Left hindlimb (tissue), 1 donor: ENCODE measurements at regions not wholly inside any gene's neighbourhood (a gene's known extent, or its start where the extent isn't known, plus 50 kb on each side); places are given as distances from the start of the nearest gene placed in this dataset.

Source experiments
- DNase-seq: peaks from one replicate; pipeline ENCODE4 v3.0.0-alpha.2; 2018

DNA sequence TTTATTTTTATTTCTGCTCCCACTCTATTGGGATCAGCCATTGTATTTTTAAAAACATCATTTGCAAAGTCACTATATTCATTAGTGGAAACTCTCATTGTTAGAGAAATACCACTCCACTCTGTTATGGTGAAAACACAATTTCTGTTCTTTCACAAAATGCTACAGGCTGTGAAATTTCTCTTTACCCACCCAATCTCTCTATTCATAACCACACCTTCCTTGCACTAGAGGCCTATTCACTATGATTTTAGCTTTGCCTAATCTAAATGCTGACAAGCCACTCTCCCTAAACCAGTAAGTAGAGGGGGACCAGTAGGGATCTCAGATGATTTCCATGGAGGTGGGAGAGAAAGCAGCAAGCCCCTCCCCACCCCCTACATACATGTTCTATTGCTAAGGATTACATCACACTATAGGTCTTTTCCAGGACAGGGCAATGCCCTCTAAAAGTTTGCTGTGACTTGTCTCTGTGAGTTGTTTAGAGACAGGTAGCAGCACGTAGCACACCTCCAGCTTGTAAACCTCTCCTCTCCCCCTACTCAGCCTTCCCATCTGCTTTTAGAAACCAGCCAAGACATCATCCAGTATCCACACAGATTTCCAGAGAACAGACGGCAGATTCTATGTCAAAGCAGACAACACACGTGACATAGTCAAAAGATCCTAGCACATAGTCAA lies 58.3 kb upstream of the PPP1R3C start:
- DNase-seq: no peak

DNA sequence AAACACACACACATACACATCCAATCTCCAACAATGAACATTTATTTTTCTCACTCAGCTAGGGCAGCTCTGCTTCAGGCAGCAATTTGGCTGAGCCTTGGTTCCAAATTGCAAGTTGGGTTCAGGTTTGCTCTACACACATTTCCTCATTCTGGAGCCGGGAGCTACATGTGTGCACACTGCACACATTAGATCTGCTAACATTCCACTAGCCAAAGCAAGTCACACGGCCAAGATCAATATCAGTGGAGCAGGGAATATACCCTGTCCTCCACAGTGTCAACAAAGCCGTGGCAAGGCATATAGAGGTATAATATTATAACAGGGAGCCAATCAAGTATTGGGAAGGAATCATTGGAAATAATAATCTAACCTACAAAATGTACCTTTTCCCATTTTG lies 57.5 kb upstream of the PPP1R3C start:
- DNase-seq: no peak

DNA sequence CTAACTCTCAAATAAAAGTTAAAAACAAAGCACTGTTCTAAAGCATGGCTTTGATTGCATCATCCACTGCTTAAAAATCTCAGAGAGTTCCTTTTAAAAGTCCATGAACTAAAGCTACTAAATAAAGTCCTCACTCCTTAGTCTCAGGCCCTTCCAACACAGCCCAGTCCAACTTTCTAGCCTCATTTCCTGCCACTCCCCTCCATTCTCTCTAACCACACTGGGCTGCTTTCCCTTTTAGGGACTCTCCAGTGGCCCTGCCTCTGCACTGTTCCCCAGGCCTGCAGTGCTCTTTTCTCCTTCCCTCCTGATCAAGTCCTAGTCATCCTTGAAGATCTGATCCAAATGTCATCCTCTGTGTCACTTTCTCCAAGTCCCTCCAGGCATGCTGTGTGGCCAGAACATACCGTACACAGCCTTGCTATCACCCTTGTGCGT lies 56.9 kb upstream of the PPP1R3C start:
- DNase-seq: no peak

DNA sequence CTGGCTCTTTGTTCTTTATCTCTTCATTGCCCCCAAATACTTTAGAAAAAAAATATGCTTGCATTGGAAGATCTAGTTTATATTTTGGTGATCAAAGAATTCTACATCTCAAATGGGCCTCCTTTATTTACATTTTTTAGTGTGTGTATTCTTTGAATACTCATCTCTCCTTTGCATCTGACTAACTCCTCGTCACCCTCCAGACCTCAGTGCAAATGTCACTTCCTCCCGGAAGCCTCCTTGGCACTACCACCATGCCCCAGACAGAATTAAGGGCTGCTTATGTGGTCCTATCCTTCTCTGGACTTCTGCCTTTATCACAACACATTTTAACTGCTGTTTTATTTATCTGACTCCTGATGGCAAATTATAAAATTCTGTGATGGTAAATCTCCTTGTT lies 52.0 kb upstream of the PPP1R3C start:
- DNase-seq: no peak

DNA sequence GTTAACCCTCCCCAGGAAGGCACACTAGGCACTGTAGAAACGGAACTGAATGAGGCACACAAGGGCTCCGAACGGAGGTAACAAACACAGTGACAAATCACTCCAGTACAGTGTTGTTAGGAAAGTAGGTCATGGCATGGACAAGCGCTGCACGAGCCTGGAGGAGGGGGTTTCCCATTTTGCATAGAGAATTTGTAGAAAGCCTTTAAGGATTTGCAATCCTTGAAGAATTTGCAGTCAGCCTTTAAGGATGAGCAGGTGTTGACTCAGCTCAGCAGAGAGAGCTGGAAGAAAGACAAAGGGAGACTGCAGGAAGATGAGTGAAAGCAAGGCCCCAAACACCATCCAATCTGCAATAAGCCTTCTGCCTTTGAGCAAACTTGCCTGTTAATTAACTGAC lies 51.1 kb upstream of the PPP1R3C start:
- no peak for DNase-seq

DNA sequence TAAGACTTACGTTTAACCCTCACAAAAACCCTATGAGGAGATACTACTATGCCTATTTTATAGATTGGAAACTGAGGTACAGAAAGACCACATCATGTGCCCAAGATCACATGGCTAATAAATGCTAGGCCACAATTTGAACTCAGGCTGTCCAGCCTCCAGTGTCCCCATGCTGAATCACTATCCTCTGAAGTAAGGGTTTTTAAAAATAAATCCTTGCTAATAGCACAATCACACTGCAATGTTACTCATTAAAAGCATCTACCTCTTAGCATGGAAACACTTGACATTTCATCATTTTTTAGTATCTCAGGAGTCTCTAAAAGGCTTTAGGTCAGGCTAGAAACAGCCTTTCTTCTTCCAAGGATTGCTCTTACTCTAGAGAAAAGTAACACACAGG lies 50.0 kb upstream of the PPP1R3C start:
- no peak for DNase-seq
